ENCODE measurements at regions not wholly inside any gene's neighbourhood (a gene's known extent, or its start where the extent isn't known, plus 50 kb on each side); places are given as distances from the start of the nearest gene placed in this dataset.
"Not testable (repeated sequence)": the region's sequence is repeated elsewhere in the genome, so short reads cannot be mapped to it uniquely, and the experiment has no call there.

GRCh38 chrY:7417946-7418345, 506.4 kb upstream of the AMELY start:
- DNase-seq (ENCODE audit: low read depth in 2 of 3, low spot score in 2 of 3): no peak

GRCh38 chrY:7416406-7416805, 504.9 kb upstream of the AMELY start:
- DNase-seq (ENCODE audit: low read depth in 2 of 3, low spot score in 2 of 3): no peak

GRCh38 chrY:7415157-7415633, 503.6 kb upstream of the AMELY start:
- no peak for DNase-seq (ENCODE audit: low read depth in 2 of 3, low spot score in 2 of 3)

GRCh38 chrY:7390056-7390455, 478.5 kb upstream of the AMELY start:
- no peak for DNase-seq (ENCODE audit: low read depth in 2 of 3, low spot score in 2 of 3)

GRCh38 chrY:7382988-7383387, 471.4 kb upstream of the AMELY start:
- DNase-seq (ENCODE audit: low read depth in 2 of 3, low spot score in 2 of 3): no peak

GRCh38 chrY:7377091-7377490, 465.5 kb upstream of the AMELY start:
- no peak for DNase-seq (ENCODE audit: low read depth in 2 of 3, low spot score in 2 of 3)

- not testable (repeated sequence) for DNase-seq (ENCODE audit: low read depth in 2 of 3, low spot score in 2 of 3)
Measured at GRCh38 chrY:7374485-7374884, 462.9 kb upstream of the AMELY start.

GRCh38 chrY:7371953-7372352, 460.4 kb upstream of the AMELY start:
- DNase-seq (ENCODE audit: low read depth in 2 of 3, low spot score in 2 of 3): not testable (repeated sequence)

- DNase-seq (ENCODE audit: low read depth in 2 of 3, low spot score in 2 of 3): not testable (repeated sequence)
Measured at GRCh38 chrY:7371026-7371425, 459.5 kb upstream of the AMELY start.

GRCh38 chrY:7359520-7359919, 448.0 kb upstream of the AMELY start:
- DNase-seq (ENCODE audit: low read depth in 2 of 3, low spot score in 2 of 3): no peak

GRCh38 chrY:7358103-7358752, 446.7 kb upstream of the AMELY start:
- no peak for DNase-seq (ENCODE audit: low read depth in 2 of 3, low spot score in 2 of 3)

GRCh38 chrY:7355891-7356290, 444.3 kb upstream of the AMELY start:
- DNase-seq (ENCODE audit: low read depth in 2 of 3, low spot score in 2 of 3): not testable (repeated sequence)

- no peak for DNase-seq (ENCODE audit: low read depth in 2 of 3, low spot score in 2 of 3)
Measured at GRCh38 chrY:7344661-7345060, 433.1 kb upstream of the AMELY start.

- no peak for DNase-seq (ENCODE audit: low read depth in 2 of 3, low spot score in 2 of 3)
Measured at GRCh38 chrY:7343261-7343660, 431.7 kb upstream of the AMELY start.

- DNase-seq (ENCODE audit: low read depth in 2 of 3, low spot score in 2 of 3): not testable (repeated sequence)
Measured at GRCh38 chrY:7342732-7343131, 431.2 kb upstream of the AMELY start.

- no peak for DNase-seq (ENCODE audit: low read depth in 2 of 3, low spot score in 2 of 3)
Measured at GRCh38 chrY:7339391-7340087, 428.0 kb upstream of the AMELY start.

- no peak for DNase-seq (ENCODE audit: low read depth in 2 of 3, low spot score in 2 of 3)
Measured at GRCh38 chrY:7336023-7336873, 424.7 kb upstream of the AMELY start.

- DNase-seq (ENCODE audit: low read depth in 2 of 3, low spot score in 2 of 3): no peak
Measured at GRCh38 chrY:7334449-7334848, 422.9 kb upstream of the AMELY start.

- DNase-seq (ENCODE audit: low read depth in 2 of 3, low spot score in 2 of 3): no peak
Measured at GRCh38 chrY:7326296-7327246, 415.0 kb upstream of the AMELY start.

- DNase-seq (ENCODE audit: low read depth in 2 of 3, low spot score in 2 of 3): no peak
Measured at GRCh38 chrY:7325531-7325930, 414.0 kb upstream of the AMELY start.

GRCh38 chrY:7320751-7321150, 409.2 kb upstream of the AMELY start:
- DNase-seq (ENCODE audit: low read depth in 2 of 3, low spot score in 2 of 3): no peak

All from activated CD8-positive, alpha-beta memory T cell treated with anti-CD3 and anti-CD28 coated beads for 48 hours (primary cell).